Right cardiac atrium (tissue), 5 donors: ENCODE measurements at regions not wholly inside any gene's neighbourhood (a gene's known extent, or its start where the extent isn't known, plus 50 kb on each side); places are given as distances from the start of the nearest gene placed in this dataset.
"Not testable (repeated sequence)": the region's sequence is repeated elsewhere in the genome, so short reads cannot be mapped to it uniquely, and the experiment has no call there.

ENCODE experiments used
- ATAC-seq, 2 donors: fragments of 200-7000 bp; cut with Tn5 transposase; one replicate each; pipeline versions ENCODE4 v1.8.0 to v1.9.1; 2020; ENCODE audit warnings: moderate library complexity in 2 of 2, mild to moderate bottlenecking in 1 of 2
- DNase-seq, 3 donors: peaks; one replicate each; pipeline ENCODE4 v3.0.0-alpha.2; 2020
- H3K27ac ChIP-seq: one replicate; pipeline ENCODE4 v1.5.1; 2013; ENCODE audit warnings: mild to moderate bottlenecking, low read length, control low read depth, moderate library complexity
- H3K27me3 ChIP-seq: one replicate; pipeline ENCODE4 v1.6.1; 2013; ENCODE audit not compliant: control insufficient read depth, insufficient read depth
- H3K4me1 ChIP-seq: one replicate; pipeline ENCODE4 v1.6.1; 2013; ENCODE audit warnings: low read length; ENCODE audit not compliant: control insufficient read depth, insufficient read depth
- H3K4me3 ChIP-seq: one replicate; pipeline ENCODE4 v1.5.1; 2013; ENCODE audit warnings: low read length, control low read depth
- H3K9me3 ChIP-seq: one replicate; pipeline ENCODE4 v1.6.1; 2013; ENCODE audit warnings: low read length; ENCODE audit not compliant: control insufficient read depth
- WGBS: extraction: QIAGEN DNeasy Blood & Tissue Kit; methylation state at CpG from one replicate; pipeline ENCODE4 v1.1.7; 2013; 5-methylcytosine and 5-hydroxymethylcytosine counted together
- intact Hi-C, 4 donors: fragments of 100-400 bp; cut with DNase I; formaldehyde crosslinking; loops; one replicate each; pipeline versions ENCODE4 v1.11.0 to v1.14.0; 2022 to 2023
- donor health status: healthy with polysubstance abuse.
- donor health status: DM: no; HTN: yes; CAD: no.
- donor health status: DM: no; HTN: no; CAD: no.
- donor health status: DM: no; HTN: yes; CAD: no; lungs with severe emphysema.
- donor health status: DM: yes; HTN: yes; CAD: no.

GRCh38 chr2:48206056-48206656 is 108.3 kb upstream of the FOXN2 start:
- H3K27me3 ChIP-seq, intact Hi-C loops, H3K4me3 ChIP-seq, ATAC-seq, H3K4me1 ChIP-seq, H3K9me3 ChIP-seq, H3K27ac ChIP-seq, DNase-seq: not testable (repeated sequence)
- 88% methylated on average over 12 of the region's 13 CpGs for WGBS

GRCh38 chr2:48207201-48207641 is 107.3 kb upstream of the FOXN2 start:
- Histone ChIP-seq H3K9me3 (no peaks in the 10 kb centered on the region), H3K4me1 (peaks cover 4% of the 10 kb centered on the region), H3K27me3 (no peaks in the 10 kb centered on the region), H3K27ac (no peak overlapping the region), H3K4me3 (no peak overlapping the region)
- ATAC-seq (no peak), DNase-seq (no peak)
- intact Hi-C loops: no loop called here
- WGBS: 76% methylated on average over 5 of the region's 5 CpGs

DNA sequence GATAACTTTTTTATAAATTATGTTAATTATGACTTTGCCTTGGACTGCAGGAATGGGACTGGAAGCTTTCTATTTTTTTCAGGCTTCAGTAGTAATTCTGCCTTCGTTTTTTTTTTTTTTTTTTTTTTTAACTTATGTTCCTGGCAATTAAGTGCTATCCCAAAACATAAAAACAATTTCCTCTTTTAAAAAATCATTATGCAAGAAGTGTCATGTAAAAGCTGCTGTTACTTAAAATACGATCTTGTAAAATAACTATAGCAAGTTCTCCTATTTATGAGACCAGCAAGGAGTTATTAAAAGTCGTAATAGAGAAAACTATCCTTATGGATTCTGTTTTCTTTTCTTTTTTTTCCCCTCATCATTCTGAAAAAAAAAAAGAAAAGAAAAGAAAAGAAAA is 106.6 kb upstream of the FOXN2 start:
- ATAC-seq (no peak), DNase-seq (no peak)
- H3K9me3 ChIP-seq: no peaks in the 10 kb centered on the region
- H3K27me3 ChIP-seq: no peaks in the 10 kb centered on the region
- H3K4me1 ChIP-seq: peaks cover 4% of the 10 kb centered on the region
- intact Hi-C loops: no loop called here
- H3K4me3 ChIP-seq: no peak overlapping the region
- WGBS: 64% methylated on average over 3 of the region's 3 CpGs
- H3K27ac ChIP-seq: no peak overlapping the region

GRCh38 chr2:48209214-48209885 is 105.1 kb upstream of the FOXN2 start:
- ATAC-seq (peak in 1 of 2 donors; percentile 44), DNase-seq (peak in 2 of 3 donors; percentile 29 to 42)
- no peak overlapping the region for H3K27ac ChIP-seq
- H3K4me3 ChIP-seq: no peak overlapping the region
- intact Hi-C loops: no loop called here
- no peaks in the 10 kb centered on the region for H3K9me3 ChIP-seq
- H3K27me3 ChIP-seq: no peaks in the 10 kb centered on the region
- peaks cover 4% of the 10 kb centered on the region for H3K4me1 ChIP-seq

DNA sequence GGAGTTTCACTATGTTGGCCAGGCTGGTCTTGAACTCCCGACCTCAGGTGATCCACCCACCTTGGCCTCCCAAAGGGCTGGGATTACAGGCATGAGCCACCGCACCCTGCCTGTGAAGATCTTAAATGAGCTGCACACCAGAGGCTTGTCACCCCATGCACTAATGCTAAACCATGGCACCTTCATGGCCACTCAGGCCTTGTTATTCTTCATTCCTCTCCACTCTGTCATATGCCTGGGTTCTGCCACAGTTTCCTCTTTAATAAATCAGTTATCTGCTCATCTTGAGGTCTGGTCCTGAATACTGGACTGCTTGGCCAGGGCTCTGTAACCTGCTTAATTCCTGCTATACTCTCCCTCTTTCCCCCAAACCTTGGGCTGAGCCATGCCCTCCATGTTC is 104.3 kb upstream of the FOXN2 start:
- intact Hi-C loops: no loop called here
- no peaks in the 10 kb centered on the region for H3K27me3 ChIP-seq
- H3K27ac ChIP-seq: no peak overlapping the region
- no peak for DNase-seq
- H3K4me3 ChIP-seq: no peak overlapping the region
- peaks cover 4% of the 10 kb centered on the region for H3K4me1 ChIP-seq
- ATAC-seq: no peak
- WGBS: 96% methylated on average over 2 of the region's 2 CpGs
- no peaks in the 10 kb centered on the region for H3K9me3 ChIP-seq

GRCh38 chr2:48213646-48214045 is 100.8 kb upstream of the FOXN2 start:
- no peak overlapping the region for H3K27ac ChIP-seq
- H3K4me1 ChIP-seq: no peaks in the 10 kb centered on the region
- no peaks in the 10 kb centered on the region for H3K9me3 ChIP-seq
- no peak overlapping the region for H3K4me3 ChIP-seq
- ATAC-seq (no peak), DNase-seq (no peak)
- H3K27me3 ChIP-seq: no peaks in the 10 kb centered on the region
- 78% methylated on average over 3 of the region's 3 CpGs for WGBS
- intact Hi-C loops: no loop called here

DNA sequence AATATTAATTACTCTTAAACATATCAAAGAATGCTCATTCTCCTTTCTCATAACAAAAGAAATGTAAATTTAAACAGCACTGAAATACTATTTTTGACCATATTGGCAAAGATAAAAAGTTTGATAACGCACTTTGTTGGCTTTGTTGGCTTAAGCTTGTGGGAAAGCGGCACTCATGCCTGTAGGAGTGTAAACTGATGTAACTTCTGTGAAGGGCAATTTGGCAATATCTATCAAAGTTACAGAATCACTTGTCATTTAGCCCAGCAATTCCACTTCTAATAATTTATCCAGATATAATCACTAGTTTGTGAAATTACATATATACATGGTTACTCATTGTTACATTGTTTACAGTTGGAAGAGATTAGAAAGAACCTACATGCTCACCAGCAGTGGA is 96.3 kb upstream of the FOXN2 start:
- intact Hi-C loops: no loop called here
- WGBS: 83% methylated on average over 2 of the region's 2 CpGs
- no peak overlapping the region for H3K4me3 ChIP-seq

GRCh38 chr2:48219234-48219554 is 95.3 kb upstream of the FOXN2 start:
- Histone ChIP-seq H3K4me1 (no peaks in the 10 kb centered on the region), H3K27ac (no peak overlapping the region), H3K9me3 (no peaks in the 10 kb centered on the region), H3K27me3 (no peaks in the 10 kb centered on the region), H3K4me3 (no peak overlapping the region)
- intact Hi-C loops: no loop called here
- no peak for DNase-seq
- WGBS: 86% methylated on average over 3 of the region's 3 CpGs
- no peak for ATAC-seq

More for the DNA sequence above, 96.3 kb upstream of the FOXN2 start:
- Histone ChIP-seq H3K27ac (no peak overlapping the region), H3K4me1 (no peaks in the 10 kb centered on the region), H3K9me3 (no peaks in the 10 kb centered on the region), H3K27me3 (no peaks in the 10 kb centered on the region)
- no peak for DNase-seq
- no peak for ATAC-seq

DNA sequence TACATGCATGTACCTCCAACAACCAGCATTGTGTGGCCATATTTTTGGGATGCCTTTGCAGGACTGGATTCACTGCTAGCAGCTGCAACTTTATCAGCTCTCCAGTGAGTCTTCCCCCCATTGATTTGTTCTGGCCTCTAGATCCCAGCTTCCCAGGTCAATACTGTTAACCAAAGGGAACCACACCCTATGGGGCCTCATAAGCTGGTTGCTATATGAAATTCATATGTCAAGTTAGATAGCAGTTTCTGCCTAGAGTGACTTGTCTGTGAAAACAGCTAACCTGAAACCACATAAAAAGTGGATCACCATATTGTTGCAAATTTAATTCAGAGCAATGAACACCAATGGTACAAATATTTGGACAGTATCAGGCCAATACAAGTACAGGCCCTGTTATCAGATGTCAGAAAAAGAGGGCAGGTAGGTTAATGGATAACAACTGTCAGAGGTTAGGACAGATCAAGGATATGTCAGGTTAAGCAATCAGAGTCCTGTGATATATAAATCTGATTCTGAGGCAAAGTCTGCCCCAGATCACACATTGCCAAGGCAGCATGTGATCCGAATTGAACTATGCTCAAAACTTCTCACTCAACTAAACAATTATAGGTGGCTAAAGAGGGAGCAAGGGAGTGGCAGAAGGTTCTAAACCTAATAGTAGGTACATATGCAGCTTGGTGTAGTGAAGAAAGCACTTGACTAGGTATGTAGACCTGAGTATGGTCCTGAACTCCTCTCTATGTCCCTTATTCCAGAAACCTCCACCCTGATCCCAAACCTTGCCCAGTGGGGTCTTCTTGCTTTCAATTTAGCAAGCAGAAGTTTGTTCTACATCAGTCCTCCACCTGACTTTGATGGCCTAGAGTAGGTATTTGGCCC is 94.7 kb upstream of the FOXN2 start:
- H3K27me3 ChIP-seq: no peaks in the 10 kb centered on the region
- no peaks in the 10 kb centered on the region for H3K4me1 ChIP-seq
- intact Hi-C loops: no loop called here
- no peak for ATAC-seq
- no peak for DNase-seq
- 95% methylated on average over 1 of the region's 1 CpG for WGBS
- H3K4me3 ChIP-seq: no peak overlapping the region
- no peak overlapping the region for H3K27ac ChIP-seq
- H3K9me3 ChIP-seq: no peaks in the 10 kb centered on the region

GRCh38 chr2:48220501-48220900 is 94.0 kb upstream of the FOXN2 start:
- Histone ChIP-seq H3K4me3 (no peak overlapping the region), H3K27me3 (no peaks in the 10 kb centered on the region), H3K4me1 (no peaks in the 10 kb centered on the region), H3K27ac (no peak overlapping the region), H3K9me3 (no peaks in the 10 kb centered on the region)
- intact Hi-C loops: no loop called here
- ATAC-seq: no peak
- WGBS: 82% methylated on average over 1 of the region's 1 CpG
- DNase-seq: no peak

GRCh38 chr2:48221846-48222516 is 92.5 kb upstream of the FOXN2 start:
- ATAC-seq (no peak), DNase-seq (no peak)
- Histone ChIP-seq H3K27me3 (no peaks in the 10 kb centered on the region), H3K9me3 (no peaks in the 10 kb centered on the region), H3K4me1 (no peaks in the 10 kb centered on the region), H3K4me3 (no peak overlapping the region), H3K27ac (no peak overlapping the region)
- WGBS: 89% methylated on average over 4 of the region's 4 CpGs
- intact Hi-C loops: no loop called here
